Hematopoietic multipotent progenitor cell treated with erythropoietin and hydrocortisone succinate and interleukin-3 and kit ligand, for 15 days (in vitro differentiated cells): ENCODE measurements at regions not wholly inside any gene's neighbourhood (a gene's known extent, or its start where the extent isn't known, plus 50 kb on each side); places are given as distances from the start of the nearest gene placed in this dataset.

ENCODE experiments used
- DNase-seq: peaks from one replicate; pipeline ENCODE4 v3.0.0-alpha.2; 2015; ENCODE audit warnings: low spot score

DNA sequence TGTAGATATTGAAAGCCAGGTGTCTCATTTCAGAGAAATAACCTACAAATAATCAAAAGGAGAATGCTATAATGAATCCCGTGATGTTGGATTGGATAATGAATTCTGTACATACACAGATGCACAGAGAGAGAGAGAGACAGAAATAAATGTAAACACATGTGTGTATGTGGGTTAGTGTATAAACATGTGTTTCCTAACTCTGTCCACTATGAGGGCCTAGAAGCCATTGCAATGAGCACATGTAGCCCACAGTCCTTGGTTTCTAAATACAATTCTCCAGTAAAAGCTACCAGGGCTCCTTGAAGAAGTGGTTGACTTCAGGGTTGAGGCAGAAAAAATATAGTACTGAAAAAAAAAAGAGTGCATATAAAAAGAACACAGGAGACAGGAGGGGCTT lies 109.5 kb downstream of the INHBB start:
- DNase-seq, result no peak

- no peak for DNase-seq
Observed at GRCh38 chr2:120456867-120457266, 110.9 kb downstream of the INHBB start.

DNA sequence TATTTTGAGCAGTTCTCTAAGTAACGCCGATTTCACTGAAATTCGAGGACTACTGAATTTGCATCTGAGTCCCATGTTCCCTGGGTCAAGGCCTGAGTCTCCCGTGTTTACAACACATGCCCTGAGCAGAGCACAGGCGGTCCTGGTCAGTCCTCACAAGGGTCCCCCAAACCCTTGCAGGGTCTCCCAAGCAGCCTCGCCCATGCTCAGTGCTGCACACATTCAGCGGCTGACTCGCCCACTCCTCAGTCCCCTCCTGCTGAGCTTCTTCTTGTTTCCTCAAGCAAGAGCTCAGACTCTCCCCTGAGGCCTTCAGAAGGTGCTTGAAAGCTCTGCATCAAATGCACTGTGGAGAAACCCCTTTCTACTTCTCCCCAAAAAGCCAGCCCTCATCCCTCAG lies 114.6 kb downstream of the INHBB start:
- no peak for DNase-seq

DNA sequence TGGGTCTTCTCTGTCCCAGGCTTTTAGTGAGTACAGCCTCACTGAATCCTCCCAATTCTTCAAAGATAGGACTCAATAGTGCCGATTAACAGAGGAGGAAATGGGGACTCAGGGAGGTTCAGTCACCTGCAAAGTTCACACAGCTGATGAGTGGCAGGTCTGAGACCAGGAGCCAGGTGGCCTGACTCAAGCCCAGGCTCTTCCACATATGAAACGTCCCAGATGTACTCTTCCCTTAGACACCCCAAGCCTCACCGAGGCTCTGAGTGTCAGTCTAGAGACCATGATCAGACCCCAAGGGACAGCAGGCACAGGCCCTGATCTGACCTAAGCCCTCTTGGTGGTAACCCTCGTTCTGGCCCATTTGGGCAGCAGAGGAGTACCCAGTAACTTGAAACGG lies 115.2 kb downstream of the INHBB start:
- DNase-seq, result no peak

- DNase-seq, result no peak
Observed at GRCh38 chr2:120461546-120462537, 115.9 kb downstream of the INHBB start.

DNA sequence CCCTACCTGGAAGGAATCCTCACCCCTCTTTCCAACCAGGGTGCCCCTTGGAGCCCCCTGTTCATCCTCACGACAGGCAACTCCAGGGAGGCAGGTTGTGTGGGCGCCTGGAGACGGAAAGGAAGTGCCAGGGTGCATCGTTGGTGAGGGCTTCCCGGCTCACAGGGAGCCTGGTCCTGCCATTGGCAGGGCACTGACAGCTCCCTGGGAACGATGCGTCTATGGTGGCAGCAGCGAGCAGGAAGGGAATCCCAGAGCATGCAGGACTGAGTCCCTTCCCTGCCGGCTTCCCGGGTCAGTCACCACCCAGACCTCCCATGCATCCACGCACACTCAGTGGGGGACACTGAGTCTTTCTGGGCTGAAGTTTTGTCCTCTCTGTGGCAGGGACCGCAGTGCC lies 117.6 kb downstream of the INHBB start:
- DNase-seq, result no peak

DNA sequence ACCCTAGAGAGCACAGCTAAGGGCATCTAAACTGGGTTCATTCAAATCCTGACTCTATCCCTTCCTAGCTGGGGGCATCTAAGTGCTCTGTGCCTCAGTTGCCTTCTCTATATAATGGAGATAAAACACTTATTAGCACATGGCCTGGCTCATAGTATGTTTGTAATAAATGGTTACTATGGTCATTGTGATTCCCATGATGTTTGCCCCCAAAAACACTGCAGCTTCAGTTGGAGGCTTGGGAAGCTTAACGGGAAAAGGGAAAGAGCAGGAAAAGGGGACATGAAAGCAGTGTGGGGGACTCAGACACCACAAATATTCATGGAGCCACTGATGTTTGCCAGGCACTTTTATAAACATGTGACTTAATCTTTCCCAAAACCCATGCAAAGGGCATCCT lies 118.1 kb downstream of the INHBB start:
- no peak for DNase-seq

GRCh38 chr2:120464448-120464931 lies 118.6 kb downstream of the INHBB start:
- no peak for DNase-seq

GRCh38 chr2:120465012-120465700 lies 119.2 kb downstream of the INHBB start:
- DNase-seq, result no peak

DNA sequence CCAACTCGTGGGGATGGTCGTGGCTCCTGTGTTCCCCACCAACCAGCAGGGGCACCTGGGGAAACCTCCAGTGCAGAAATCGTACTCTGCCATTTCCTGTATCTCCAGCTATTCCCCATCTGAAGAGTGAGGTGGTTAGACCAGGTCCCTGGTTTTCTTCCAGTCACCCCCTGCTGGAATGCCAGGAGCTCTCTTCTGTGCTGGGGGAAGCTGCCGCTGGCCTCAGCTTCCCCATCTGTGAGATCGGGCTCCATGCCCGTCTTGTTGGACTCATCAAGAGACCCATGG lies 119.7 kb downstream of the INHBB start:
- DNase-seq, result no peak

DNA sequence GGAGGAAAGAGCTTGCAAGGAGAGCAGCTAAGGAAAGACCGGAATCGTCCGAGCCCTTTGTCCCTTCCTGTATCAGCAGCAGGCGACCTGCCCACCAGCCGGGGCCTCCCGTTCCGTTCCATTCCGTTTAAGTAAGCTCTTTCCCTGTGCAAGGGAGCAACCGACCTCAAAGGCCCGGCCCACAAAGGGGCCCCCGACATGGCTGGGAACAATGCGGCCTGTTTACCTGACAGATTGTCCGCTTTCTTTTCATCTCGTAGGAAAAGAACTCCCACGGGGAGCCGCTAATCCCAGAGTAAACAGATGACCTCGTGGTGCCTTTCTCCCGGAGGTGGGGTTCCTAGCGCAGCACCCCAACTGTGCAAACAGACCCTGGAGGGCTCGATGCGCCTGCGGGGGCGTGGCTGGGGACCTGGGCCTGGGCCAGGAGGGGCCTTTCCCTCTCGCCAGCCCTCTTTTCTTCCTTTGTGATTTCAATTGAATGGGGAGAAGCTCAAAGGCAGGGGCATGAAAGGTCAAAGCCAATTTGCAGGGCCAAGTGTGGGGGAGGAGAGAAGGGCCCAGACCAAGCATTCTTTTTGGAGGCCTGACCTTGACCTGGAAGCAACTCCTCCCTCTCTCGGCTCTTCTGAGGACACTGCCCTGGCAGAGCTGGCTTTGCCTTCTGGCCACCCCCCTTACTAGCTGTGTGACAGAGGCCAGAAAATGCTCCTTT lies 120.2 kb downstream of the INHBB start:
- DNase-seq, result no peak

DNA sequence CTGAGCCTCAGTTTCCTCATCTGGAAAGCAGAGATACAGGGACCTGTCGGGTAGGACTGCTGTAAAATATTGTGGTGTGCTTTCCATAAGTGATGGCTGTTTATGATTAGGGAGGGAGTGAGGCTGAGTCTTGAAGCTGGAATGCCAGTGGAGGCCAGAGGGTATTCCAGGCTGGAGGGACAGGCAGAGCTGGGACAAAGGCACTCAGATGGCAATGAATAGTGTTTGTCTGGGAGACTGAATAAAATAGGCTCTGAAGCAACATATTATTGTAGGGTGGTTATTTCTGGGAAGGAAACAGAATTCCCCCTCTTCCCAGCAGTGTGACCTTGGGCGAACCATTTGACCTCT lies 120.7 kb downstream of the INHBB start:
- DNase-seq, result no peak

- no peak for DNase-seq
Observed at GRCh38 chr2:120468136-120468535, 122.2 kb downstream of the INHBB start.

DNA sequence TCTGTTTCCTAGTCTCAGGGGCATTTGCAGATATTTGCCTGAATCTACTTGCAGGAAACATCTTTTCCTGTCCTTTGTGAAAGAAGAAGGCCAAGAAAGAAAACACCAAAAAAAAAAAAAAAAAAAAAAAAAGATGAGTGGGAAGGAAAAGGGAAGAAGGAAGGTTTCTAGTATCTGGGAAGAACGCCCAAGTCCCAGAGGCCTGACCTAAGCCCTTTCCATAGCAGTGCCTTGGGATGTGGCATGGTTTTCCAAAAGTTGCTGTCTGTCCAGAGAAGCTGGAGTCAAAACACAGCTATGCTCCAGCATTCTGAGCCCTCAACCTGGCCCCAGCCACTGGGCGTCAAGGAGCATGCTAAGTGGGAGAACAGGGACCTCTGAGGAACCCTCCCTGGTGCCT lies 123.5 kb downstream of the INHBB start:
- DNase-seq, result no peak

GRCh38 chr2:120470041-120470965 lies 124.4 kb downstream of the INHBB start:
- DNase-seq, result no peak

- no peak for DNase-seq
Observed at GRCh38 chr2:120471166-120471565, 125.2 kb downstream of the INHBB start.

GRCh38 chr2:120472031-120472430 lies 126.1 kb downstream of the INHBB start:
- no peak for DNase-seq

DNA sequence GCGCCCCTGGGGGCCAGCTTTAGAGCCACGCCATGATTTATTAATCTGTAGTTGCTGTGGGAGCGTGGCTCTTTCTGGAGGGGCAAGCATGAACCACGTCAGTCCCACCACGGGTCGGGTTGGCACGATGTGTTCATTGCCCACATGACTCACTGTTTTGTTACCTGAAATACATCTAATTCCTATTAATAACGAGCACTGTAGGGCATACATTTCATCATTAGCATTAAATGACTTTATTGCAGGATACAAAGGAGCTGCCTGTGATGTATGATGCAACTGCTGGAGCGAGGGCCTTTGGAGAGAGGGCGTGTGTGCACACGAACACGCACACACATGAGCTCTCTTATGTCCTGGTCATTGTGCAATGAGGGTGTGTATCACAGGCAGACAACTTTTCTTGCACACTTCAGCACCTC lies 127.0 kb downstream of the INHBB start:
- no peak for DNase-seq

- no peak for DNase-seq
Observed at GRCh38 chr2:120473522-120474271, 127.8 kb downstream of the INHBB start.

DNA sequence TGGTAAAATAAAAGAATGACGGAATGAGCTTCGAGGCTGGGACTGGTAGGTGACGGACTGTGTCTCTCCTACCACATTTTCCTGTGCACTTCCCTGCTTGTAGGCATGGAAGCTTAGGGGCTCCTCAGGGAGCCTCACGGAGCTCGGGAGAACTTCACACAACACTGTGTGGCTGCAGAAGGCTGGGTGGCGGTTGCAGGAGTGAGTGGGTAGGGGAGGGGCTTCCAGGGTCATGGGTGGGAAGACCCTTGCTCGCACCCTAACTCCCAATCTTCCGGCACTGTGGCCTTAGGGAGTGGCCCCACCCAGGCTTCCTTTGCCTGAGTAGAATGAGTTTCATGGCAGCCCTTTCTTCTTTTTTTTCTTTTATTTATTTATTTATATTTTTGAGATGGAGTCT lies 128.6 kb downstream of the INHBB start:
- DNase-seq, result no peak

GRCh38 chr2:120476141-120476540 lies 130.2 kb downstream of the INHBB start:
- DNase-seq, result no peak
